Naive thymus-derived CD4-positive, alpha-beta T cell (primary cell): ENCODE measurements at regions not wholly inside any gene's neighbourhood (a gene's known extent, or its start where the extent isn't known, plus 50 kb on each side); places are given as distances from the start of the nearest gene placed in this dataset.

Experiments
- ATAC-seq: fragments of 150-1000 bp; cut with Tn5 transposase; 2 replicates; pipeline ENCODE4 v1.10.0; 2021; ENCODE audit warnings: mild to moderate bottlenecking, moderate library complexity
- CTCF ChIA-PET: fragments of 350-600 bp; sonication (Branson Sonifier 250); formaldehyde crosslinking; loops from one replicate; lab custom pipeline; 2021; ENCODE audit warnings: antibody characterized with exemption; lab: Charles Lee
- POLR2A ChIA-PET: fragments of 350-600 bp; sonication (Branson Sonifier 250); formaldehyde crosslinking; loops from one replicate; lab custom pipeline; 2021; ENCODE audit warnings: antibody characterized with exemption, inconsistent platforms; lab: Charles Lee
- DNase-seq, 9 donors: peaks; one replicate each; pipeline versions ENCODE4 v3.0.0 to v3.0.0-alpha.2; 2020 to 2022; ENCODE audit warnings: mixed read lengths in 1 of 9
- H3K27ac ChIP-seq: one replicate; pipeline ENCODE4 v1.7.0; 2013; ENCODE audit warnings: mild to moderate bottlenecking, low read depth, low read length, moderate library complexity
- H3K27me3 ChIP-seq, 2 donors: one replicate each; pipeline ENCODE4 v1.7.0; 2013; ENCODE audit warnings: low read length in 2 of 2, mild to moderate bottlenecking in 2 of 2, moderate library complexity in 2 of 2; ENCODE audit not compliant: control insufficient read depth in 2 of 2, insufficient read depth in 2 of 2
- H3K36me3 ChIP-seq, 3 experiments: 1 replicate in 2 of 3; 2 replicates in 1 of 3; pipeline ENCODE4 v1.7.0; 2013; ENCODE audit warnings: low read length in 3 of 3, mild to moderate bottlenecking in 3 of 3, moderate library complexity in 1 of 3; ENCODE audit not compliant: insufficient read depth in 3 of 3, control insufficient read depth in 2 of 3
- H3K4me1 ChIP-seq, 2 donors: one replicate each; pipeline ENCODE4 v1.7.0; 2013; ENCODE audit warnings: low read length in 2 of 2, mild to moderate bottlenecking in 2 of 2, moderate library complexity in 1 of 2; ENCODE audit not compliant: control insufficient read depth in 2 of 2, insufficient read depth in 2 of 2
- H3K4me3 ChIP-seq: 2 replicates; pipeline ENCODE4 v1.7.0; 2013; ENCODE audit warnings: mild to moderate bottlenecking, low read length
- H3K9me3 ChIP-seq, 3 experiments: 1 replicate in 2 of 3; 2 replicates in 1 of 3; pipeline ENCODE4 v1.7.0; 2013; ENCODE audit warnings: low read length in 3 of 3; ENCODE audit not compliant: control insufficient read depth in 2 of 3
- H3K27ac Mint-ChIP-seq, 9 donors: one replicate each; pipeline ENCODE4 v1.8.0; 2020 to 2022; ENCODE audit warnings: mixed read lengths in 9 of 9, mild to moderate bottlenecking in 8 of 9, moderate library complexity in 5 of 9, inconsistent platforms in 2 of 9
- H3K27me3 Mint-ChIP-seq, 5 donors: one replicate each; pipeline ENCODE4 v1.8.0; 2021 to 2022; ENCODE audit warnings: mixed read lengths in 5 of 5, mild to moderate bottlenecking in 1 of 5
- H3K36me3 Mint-ChIP-seq, 5 donors: one replicate each; pipeline ENCODE4 v1.8.0; 2020 to 2022; ENCODE audit warnings: mixed read lengths in 5 of 5, mild to moderate bottlenecking in 3 of 5, inconsistent platforms in 1 of 5
- H3K4me1 Mint-ChIP-seq, 7 donors: one replicate each; pipeline ENCODE4 v1.8.0; 2020 to 2022; ENCODE audit warnings: mixed read lengths in 7 of 7, mild to moderate bottlenecking in 3 of 7, inconsistent platforms in 1 of 7
- H3K4me3 Mint-ChIP-seq, 10 donors: one replicate each; pipeline ENCODE4 v1.8.0; 2020 to 2022; ENCODE audit warnings: mild to moderate bottlenecking in 10 of 10, mixed read lengths in 10 of 10, moderate library complexity in 6 of 10, inconsistent platforms in 2 of 10
- H3K9me3 Mint-ChIP-seq, 11 donors: one replicate each; pipeline ENCODE4 v1.8.0; 2020 to 2022; ENCODE audit warnings: mixed read lengths in 11 of 11, mild to moderate bottlenecking in 4 of 11, inconsistent platforms in 1 of 11, moderate library complexity in 1 of 11
- intact Hi-C, 2 donors: fragments of 100-400 bp; cut with micrococcal nuclease; formaldehyde crosslinking; loops; one replicate each; pipeline ENCODE4 v1.15.1; 2023

DNA sequence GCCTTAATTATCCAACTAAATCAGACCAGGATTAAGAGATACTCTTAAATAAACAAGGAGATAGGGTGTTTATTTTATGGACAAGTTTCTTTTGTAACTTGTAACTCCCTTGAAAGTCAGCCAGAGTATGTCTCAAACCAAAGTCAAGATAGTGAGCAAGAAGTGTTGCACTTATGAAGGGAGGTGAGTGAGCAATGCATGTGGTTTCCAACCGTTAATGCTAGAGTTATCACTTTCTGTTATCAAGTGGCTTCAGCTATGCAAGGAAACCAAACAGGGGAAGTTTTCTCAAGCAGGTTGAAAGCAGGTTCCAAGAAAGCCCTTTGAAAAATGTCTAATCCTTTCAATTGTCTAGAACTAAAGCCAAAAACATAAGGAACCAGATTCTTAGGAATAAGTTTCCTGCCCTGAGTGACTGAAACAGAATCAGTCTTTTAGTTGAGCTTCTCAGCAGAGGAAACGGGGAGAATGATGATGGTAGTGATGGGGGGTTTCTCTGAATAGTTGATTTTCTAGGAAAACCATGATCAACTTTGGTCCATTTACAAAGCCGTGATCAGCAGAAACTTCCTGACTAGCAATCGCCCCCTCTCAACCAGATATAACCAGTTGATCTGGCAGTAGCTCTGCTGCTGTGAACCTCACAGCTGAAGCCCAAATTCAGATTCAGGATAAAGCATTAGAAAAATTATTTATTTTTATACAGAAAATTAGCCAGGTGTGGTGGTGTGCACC, 128.4 kb downstream of the DAD1 start:
- POLR2A ChIA-PET, result no interaction called here
- H3K9me3 Mint-ChIP-seq, result no peaks in the 10 kb centered on the region
- H3K27ac Mint-ChIP-seq, result no peak overlapping the region
- H3K4me1 Mint-ChIP-seq, result peaks cover 0 to 11% (median 0%) of the 10 kb centered on the region in 7 donors
- H3K27me3 Mint-ChIP-seq, result no peaks in the 10 kb centered on the region
- intact Hi-C loops, result no loop called here
- DNase-seq (no peak), ATAC-seq (peak; percentile 69)
- CTCF ChIA-PET, result no interaction called here
- Histone ChIP-seq H3K4me3 (no peak overlapping the region), H3K9me3 (no peaks in the 10 kb centered on the region), H3K4me1 (no peaks in the 10 kb centered on the region), H3K27ac (no peak overlapping the region), H3K36me3 (no peaks in the 10 kb centered on the region), H3K27me3 (no peaks in the 10 kb centered on the region)
- H3K4me3 Mint-ChIP-seq, result peak overlapping the region in 1 of 10 donors; percentile 66
- no peaks in the 10 kb centered on the region for H3K36me3 Mint-ChIP-seq

DNA sequence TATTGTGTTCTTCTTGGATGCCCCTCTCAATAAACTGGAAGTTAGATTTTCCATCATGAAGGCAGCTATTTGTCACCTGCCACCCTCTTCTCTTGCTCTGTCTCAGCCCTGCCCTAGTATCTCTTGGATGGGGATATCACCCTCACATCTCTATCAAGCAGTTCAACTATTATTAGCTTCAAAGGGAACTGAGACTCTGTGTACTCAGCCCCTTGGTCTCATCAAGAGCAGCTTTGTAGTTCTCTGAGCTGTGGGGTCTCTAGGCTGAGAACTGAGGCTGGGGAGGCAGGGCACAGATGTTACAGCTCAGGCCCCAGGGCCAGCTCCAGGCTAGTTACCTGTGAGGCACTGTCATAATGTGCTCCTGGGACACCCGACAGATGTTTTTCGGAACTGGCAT, 130.3 kb downstream of the DAD1 start:
- peak overlapping the region in 2 of 10 donors; percentile 39 to 71 for H3K4me3 Mint-ChIP-seq
- DNase-seq, result no peak

DNA sequence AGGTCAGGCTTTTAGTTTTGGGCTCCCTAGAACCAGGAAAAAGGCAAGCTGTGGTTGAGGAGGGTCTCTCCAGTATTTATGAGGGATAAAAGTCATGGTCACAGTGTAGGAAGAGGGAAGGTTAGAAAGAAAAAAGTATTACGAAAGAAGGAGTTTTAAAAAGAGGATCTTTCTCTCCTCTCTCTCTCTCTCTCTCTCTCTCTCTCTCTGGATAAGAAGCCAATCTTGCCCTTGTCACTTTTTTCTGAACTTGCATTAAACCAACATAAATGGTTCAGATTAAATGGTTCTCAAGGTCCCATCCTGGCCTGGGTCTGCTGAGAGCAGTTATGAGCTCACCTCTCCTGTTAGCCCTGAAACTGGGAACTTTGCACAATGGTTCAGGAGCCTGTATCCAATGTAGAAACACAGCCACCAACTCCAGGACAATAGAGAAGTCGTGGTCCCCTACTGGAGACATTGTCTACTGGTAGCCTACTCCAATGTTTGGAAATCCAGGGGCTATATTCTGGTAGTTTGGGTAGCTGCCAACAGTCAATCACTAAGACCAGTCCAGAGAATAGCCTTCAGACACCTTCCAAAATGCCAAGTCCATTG, 131.9 kb downstream of the DAD1 start:
- Mint-ChIP-seq H3K27ac (no peak overlapping the region), H3K4me3 (peak overlapping the region in 4 of 10 donors; percentile 23 to 71 (median 34)), H3K27me3 (no peaks in the 10 kb centered on the region), H3K36me3 (no peaks in the 10 kb centered on the region), H3K9me3 (no peaks in the 10 kb centered on the region), H3K4me1 (peaks cover 0 to 3% (median 0%) of the 10 kb centered on the region in 7 donors)
- H3K4me1 ChIP-seq, result no peaks in the 10 kb centered on the region
- H3K27ac ChIP-seq, result no peak overlapping the region
- ChIA-PET POLR2A (no interaction called here), CTCF (no interaction called here)
- H3K4me3 ChIP-seq, result no peak overlapping the region
- intact Hi-C loops, result no loop called here
- DNase-seq (no peak), ATAC-seq (no peak)
- H3K9me3 ChIP-seq, result no peaks in the 10 kb centered on the region
- no peaks in the 10 kb centered on the region for H3K27me3 ChIP-seq
- no peaks in the 10 kb centered on the region for H3K36me3 ChIP-seq

More for the DNA sequence above, 130.3 kb downstream of the DAD1 start:
- H3K9me3 Mint-ChIP-seq, result no peaks in the 10 kb centered on the region
- POLR2A ChIA-PET, result no interaction called here
- H3K36me3 ChIP-seq, result no peaks in the 10 kb centered on the region
- no peak for ATAC-seq
- no peaks in the 10 kb centered on the region for H3K27me3 ChIP-seq
- no peaks in the 10 kb centered on the region for H3K36me3 Mint-ChIP-seq
- peaks cover 0 to 5% (median 0%) of the 10 kb centered on the region in 7 donors for H3K4me1 Mint-ChIP-seq
- intact Hi-C loops, result no loop called here
- no peak overlapping the region for H3K27ac ChIP-seq
- CTCF ChIA-PET, result no interaction called here
- no peak overlapping the region for H3K27ac Mint-ChIP-seq
- no peak overlapping the region for H3K4me3 ChIP-seq
- no peaks in the 10 kb centered on the region for H3K9me3 ChIP-seq
- H3K27me3 Mint-ChIP-seq, result no peaks in the 10 kb centered on the region
- no peaks in the 10 kb centered on the region for H3K4me1 ChIP-seq

DNA sequence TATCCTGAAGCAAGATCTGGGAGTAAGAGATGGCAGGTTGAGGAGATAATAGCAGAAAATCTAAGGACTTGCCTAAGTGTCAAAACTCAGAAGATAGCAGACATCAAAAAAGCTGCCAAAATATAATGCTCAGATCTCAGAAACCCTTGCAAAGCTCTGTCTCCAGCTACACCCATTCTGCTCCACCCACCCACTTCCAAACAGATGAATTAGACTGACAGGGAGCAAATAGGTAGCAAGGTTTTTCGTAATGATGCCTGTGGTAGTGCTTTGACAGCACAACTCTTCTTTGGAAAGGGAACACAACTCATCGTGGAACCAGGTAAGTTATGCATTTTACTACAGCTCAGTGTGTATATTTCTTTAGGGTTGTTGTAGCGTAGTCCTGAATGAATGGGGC, 132.6 kb downstream of the DAD1 start:
- intact Hi-C loops, result no loop called here
- Histone ChIP-seq H3K9me3 (no peaks in the 10 kb centered on the region), H3K27ac (no peak overlapping the region), H3K4me3 (no peak overlapping the region), H3K4me1 (no peaks in the 10 kb centered on the region), H3K27me3 (no peaks in the 10 kb centered on the region), H3K36me3 (no peaks in the 10 kb centered on the region)
- POLR2A ChIA-PET, result no interaction called here
- Mint-ChIP-seq H3K9me3 (no peaks in the 10 kb centered on the region), H3K27ac (no peak overlapping the region), H3K36me3 (no peaks in the 10 kb centered on the region), H3K4me1 (peaks cover 0 to 3% (median 0%) of the 10 kb centered on the region in 7 donors), H3K27me3 (no peaks in the 10 kb centered on the region), H3K4me3 (peak overlapping the region in 1 of 10 donors; percentile 75)
- ATAC-seq (no peak), DNase-seq (no peak)
- CTCF ChIA-PET, result no interaction called here

DNA sequence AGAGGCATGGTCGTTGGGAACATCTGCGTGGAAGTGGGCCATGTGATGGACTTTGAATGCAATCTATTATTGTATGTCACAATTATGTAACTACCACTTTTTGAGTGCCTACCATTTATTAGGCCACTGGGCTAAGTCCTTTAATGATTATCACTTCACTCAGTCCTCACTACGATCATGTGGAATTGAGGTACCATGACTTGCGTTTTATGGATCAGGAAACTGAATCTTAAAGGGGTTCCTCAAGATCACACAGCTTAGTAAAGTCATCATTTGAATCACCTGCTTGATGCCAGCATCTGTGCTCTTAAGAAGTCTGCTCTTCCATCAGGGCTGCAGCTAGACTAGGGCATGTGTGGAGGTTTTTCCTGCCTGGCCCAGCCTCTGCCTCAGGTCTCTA, 136.7 kb downstream of the DAD1 start:
- peaks cover 0 to 12% (median 0%) of the 10 kb centered on the region in 7 donors for H3K4me1 Mint-ChIP-seq
- no peak overlapping the region for H3K4me3 ChIP-seq
- H3K27me3 Mint-ChIP-seq, result no peaks in the 10 kb centered on the region
- peak overlapping the region in 5 of 10 donors; percentile 14 to 84 (median 53) for H3K4me3 Mint-ChIP-seq
- no peaks in the 10 kb centered on the region for H3K9me3 ChIP-seq
- H3K27ac Mint-ChIP-seq, result peak overlapping the region in 2 of 9 donors; percentile 42 to 60
- no peak overlapping the region for H3K27ac ChIP-seq
- ATAC-seq, result no peak
- no peaks in the 10 kb centered on the region for H3K36me3 Mint-ChIP-seq
- no peaks in the 10 kb centered on the region for H3K9me3 Mint-ChIP-seq
- CTCF ChIA-PET, result no interaction called here
- no peaks in the 10 kb centered on the region for H3K36me3 ChIP-seq
- no peaks in the 10 kb centered on the region for H3K4me1 ChIP-seq
- intact Hi-C loops, result no loop called here
- DNase-seq, result no peak
- no peaks in the 10 kb centered on the region for H3K27me3 ChIP-seq
- POLR2A ChIA-PET, result no interaction called here

DNA sequence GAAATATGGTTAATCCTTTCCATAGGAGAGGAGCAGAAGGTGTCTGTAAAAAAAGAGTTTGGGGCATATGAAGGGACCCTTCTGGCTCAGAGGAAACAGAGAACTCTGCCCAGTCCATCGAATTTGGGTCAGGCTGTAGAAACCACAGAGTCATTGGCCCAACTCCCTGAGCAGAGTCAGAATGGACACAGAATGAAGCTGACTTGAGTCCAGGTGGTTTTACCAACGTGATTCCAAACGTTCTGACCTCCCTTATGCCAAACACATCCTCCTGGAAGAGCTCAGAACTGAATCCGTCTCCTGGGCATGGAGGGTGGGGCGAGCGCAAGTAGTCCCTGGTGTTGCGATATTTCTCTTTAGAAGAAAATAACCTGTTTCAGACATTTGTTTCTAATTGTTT, 138.8 kb downstream of the DAD1 start:
- no peaks in the 10 kb centered on the region for H3K9me3 ChIP-seq
- Mint-ChIP-seq H3K27me3 (no peaks in the 10 kb centered on the region), H3K4me1 (peaks cover 0 to 12% (median 0%) of the 10 kb centered on the region in 7 donors), H3K4me3 (peak overlapping the region in 1 of 10 donors; percentile 86), H3K27ac (no peak overlapping the region), H3K36me3 (no peaks in the 10 kb centered on the region), H3K9me3 (no peaks in the 10 kb centered on the region)
- no peak overlapping the region for H3K27ac ChIP-seq
- no peak overlapping the region for H3K4me3 ChIP-seq
- H3K27me3 ChIP-seq, result no peaks in the 10 kb centered on the region
- ATAC-seq, result no peak
- H3K4me1 ChIP-seq, result no peaks in the 10 kb centered on the region
- no peak for DNase-seq
- POLR2A ChIA-PET, result no interaction called here
- intact Hi-C loops, result no loop called here
- CTCF ChIA-PET, result no interaction called here
- H3K36me3 ChIP-seq, result no peaks in the 10 kb centered on the region

DNA sequence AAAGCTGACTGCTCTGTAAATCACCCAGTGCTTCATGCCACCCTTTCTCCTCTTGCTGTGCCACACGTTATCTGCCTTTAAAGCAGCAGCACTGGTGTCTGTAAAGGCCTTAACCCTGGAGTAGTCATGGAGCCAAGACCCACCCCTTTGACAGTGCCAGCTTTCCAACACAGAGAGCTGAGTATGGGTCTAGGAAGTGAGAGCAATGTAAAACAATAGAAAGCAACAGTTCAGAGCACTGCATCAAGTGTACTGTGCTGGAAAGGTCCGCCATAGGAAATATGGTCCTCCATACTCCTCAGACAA, 139.5 kb downstream of the DAD1 start:
- no peaks in the 10 kb centered on the region for H3K36me3 Mint-ChIP-seq
- CTCF ChIA-PET, result no interaction called here
- peak overlapping the region in 1 of 10 donors; percentile 86 for H3K4me3 Mint-ChIP-seq
- no peaks in the 10 kb centered on the region for H3K9me3 Mint-ChIP-seq
- Histone ChIP-seq H3K9me3 (no peaks in the 10 kb centered on the region), H3K36me3 (no peaks in the 10 kb centered on the region), H3K27ac (no peak overlapping the region), H3K4me3 (no peak overlapping the region), H3K4me1 (no peaks in the 10 kb centered on the region), H3K27me3 (no peaks in the 10 kb centered on the region)
- DNase-seq, result no peak
- intact Hi-C loops, result no loop called here
- no peak for ATAC-seq
- H3K27ac Mint-ChIP-seq, result no peak overlapping the region
- POLR2A ChIA-PET, result no interaction called here
- H3K4me1 Mint-ChIP-seq, result peaks cover 0 to 12% (median 0%) of the 10 kb centered on the region in 7 donors
- no peaks in the 10 kb centered on the region for H3K27me3 Mint-ChIP-seq
